Calu3 (cell line): ENCODE measurements at regions not wholly inside any gene's neighbourhood (a gene's known extent, or its start where the extent isn't known, plus 50 kb on each side); places are given as distances from the start of the nearest gene placed in this dataset.

Source experiments
- BruUV-seq: library from RNA; stranded (reverse); fragments of 400-500 nt; replicated peaks from 2 replicates; lab custom pipeline; 2021; lab: Mats Ljungman, UMichigan
- CTCF ChIA-PET: fragments of 300-600 bp; sonication (Branson Sonifier 250); formaldehyde crosslinking; loops from one replicate; lab custom pipeline; 2022; ENCODE audit warnings: antibody characterized with exemption; lab: Charles Lee
- DNase-seq: peaks from one replicate; pipeline ENCODE4 v3.0.0; 2022
- H3K27ac Mint-ChIP-seq: one replicate; pipeline ENCODE4 v1.8.0; 2022; ENCODE audit warnings: mixed read lengths; ENCODE audit not compliant: unreplicated experiment
- H3K27me3 Mint-ChIP-seq: one replicate; pipeline ENCODE4 v1.8.0; 2022; ENCODE audit warnings: mixed read lengths; ENCODE audit not compliant: unreplicated experiment
- H3K36me3 Mint-ChIP-seq: one replicate; pipeline ENCODE4 v1.8.0; 2022; ENCODE audit warnings: mild to moderate bottlenecking, moderate library complexity, mixed read lengths; ENCODE audit not compliant: insufficient read depth, unreplicated experiment
- H3K4me1 Mint-ChIP-seq: one replicate; pipeline ENCODE4 v1.8.0; 2022; ENCODE audit warnings: mild to moderate bottlenecking, low read depth, mixed read lengths; ENCODE audit not compliant: unreplicated experiment
- H3K4me3 Mint-ChIP-seq: one replicate; pipeline ENCODE4 v1.8.0; 2022; ENCODE audit warnings: mild to moderate bottlenecking, low read depth, moderate library complexity, mixed read lengths; ENCODE audit not compliant: unreplicated experiment
- H3K9me3 Mint-ChIP-seq: one replicate; pipeline ENCODE4 v1.8.0; 2022; ENCODE audit warnings: low read depth, mixed read lengths; ENCODE audit not compliant: unreplicated experiment
- intact Hi-C: fragments of 100-400 bp; cut with micrococcal nuclease; formaldehyde crosslinking; loops from one replicate; pipeline ENCODE4 v1.10.0; 2022; ENCODE audit not compliant: unreplicated experiment
- TF ChIP-seq, protein P1 (sequence below): fragments of 200-600 bp; IDR thresholded peaks from one replicate; pipeline ENCODE4 v1.8.0; 2022; ENCODE audit warnings: antibody characterized with exemption; ENCODE audit not compliant: unreplicated experiment

DNA sequence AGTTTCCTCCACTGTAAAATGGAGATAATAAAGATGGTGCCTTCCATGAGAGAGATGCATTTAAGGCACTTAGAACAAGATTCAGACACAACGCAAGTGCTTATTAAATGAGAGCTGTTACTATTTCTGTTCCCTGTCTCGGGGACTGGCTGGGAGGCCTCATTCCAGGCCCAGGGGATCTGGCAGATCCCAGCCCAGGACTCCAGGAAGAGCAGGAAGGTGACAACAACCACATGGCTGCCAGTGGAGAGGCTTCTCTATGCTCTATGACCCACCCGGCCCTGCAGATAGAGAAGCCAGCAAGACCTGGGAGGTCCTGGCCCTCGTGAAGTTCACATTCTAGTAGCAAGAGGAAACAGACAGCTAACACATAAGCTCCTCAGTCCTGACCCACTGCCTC lies 175.5 kb downstream of the ACTL8 start:
- intact Hi-C loops, result no loop called here
- no peaks in the 10 kb centered on the region for H3K36me3 Mint-ChIP-seq
- H3K9me3 Mint-ChIP-seq, result no peaks in the 10 kb centered on the region
- no peak overlapping the region for H3K4me3 Mint-ChIP-seq
- BruUV-seq, result no TSS peak
- H3K4me1 Mint-ChIP-seq, result no peaks in the 10 kb centered on the region
- TF ChIP-seq, protein P1, sequence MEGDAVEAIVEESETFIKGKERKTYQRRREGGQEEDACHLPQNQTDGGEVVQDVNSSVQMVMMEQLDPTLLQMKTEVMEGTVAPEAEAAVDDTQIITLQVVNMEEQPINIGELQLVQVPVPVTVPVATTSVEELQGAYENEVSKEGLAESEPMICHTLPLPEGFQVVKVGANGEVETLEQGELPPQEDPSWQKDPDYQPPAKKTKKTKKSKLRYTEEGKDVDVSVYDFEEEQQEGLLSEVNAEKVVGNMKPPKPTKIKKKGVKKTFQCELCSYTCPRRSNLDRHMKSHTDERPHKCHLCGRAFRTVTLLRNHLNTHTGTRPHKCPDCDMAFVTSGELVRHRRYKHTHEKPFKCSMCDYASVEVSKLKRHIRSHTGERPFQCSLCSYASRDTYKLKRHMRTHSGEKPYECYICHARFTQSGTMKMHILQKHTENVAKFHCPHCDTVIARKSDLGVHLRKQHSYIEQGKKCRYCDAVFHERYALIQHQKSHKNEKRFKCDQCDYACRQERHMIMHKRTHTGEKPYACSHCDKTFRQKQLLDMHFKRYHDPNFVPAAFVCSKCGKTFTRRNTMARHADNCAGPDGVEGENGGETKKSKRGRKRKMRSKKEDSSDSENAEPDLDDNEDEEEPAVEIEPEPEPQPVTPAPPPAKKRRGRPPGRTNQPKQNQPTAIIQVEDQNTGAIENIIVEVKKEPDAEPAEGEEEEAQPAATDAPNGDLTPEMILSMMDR, result no peak
- no peak overlapping the region for H3K27ac Mint-ChIP-seq
- CTCF ChIA-PET, result no interaction called here
- DNase-seq, result no peak
- H3K27me3 Mint-ChIP-seq, result peaks cover 91% of the 10 kb centered on the region

DNA sequence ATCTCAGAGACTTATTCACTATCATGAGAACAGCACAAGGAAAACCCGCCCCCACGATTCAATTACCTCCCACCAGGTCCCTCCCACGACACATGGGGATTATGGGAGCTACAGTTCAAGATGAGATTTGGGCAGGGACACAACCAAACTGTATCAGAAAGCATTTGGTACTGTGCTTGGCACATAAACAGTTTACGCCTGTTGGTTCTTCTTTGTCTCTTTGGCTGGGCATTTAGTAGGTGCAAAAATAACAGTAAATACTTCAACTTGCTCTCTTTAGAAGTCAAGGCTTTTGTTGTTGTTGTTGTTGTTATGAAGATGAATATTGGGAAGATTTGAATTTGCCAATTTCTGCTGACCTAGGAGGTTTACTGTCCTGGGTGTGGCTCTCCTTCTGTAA lies 175.4 kb upstream of the IGSF21 start:
- Mint-ChIP-seq H3K36me3 (no peaks in the 10 kb centered on the region), H3K27me3 (peaks cover 96% of the 10 kb centered on the region), H3K4me1 (no peaks in the 10 kb centered on the region), H3K9me3 (no peaks in the 10 kb centered on the region), H3K4me3 (no peak overlapping the region), H3K27ac (no peak overlapping the region)
- TF ChIP-seq, protein P1, result no peak
- intact Hi-C loops, result no loop called here
- no TSS peak for BruUV-seq
- CTCF ChIA-PET, result no interaction called here
- DNase-seq, result no peak

DNA sequence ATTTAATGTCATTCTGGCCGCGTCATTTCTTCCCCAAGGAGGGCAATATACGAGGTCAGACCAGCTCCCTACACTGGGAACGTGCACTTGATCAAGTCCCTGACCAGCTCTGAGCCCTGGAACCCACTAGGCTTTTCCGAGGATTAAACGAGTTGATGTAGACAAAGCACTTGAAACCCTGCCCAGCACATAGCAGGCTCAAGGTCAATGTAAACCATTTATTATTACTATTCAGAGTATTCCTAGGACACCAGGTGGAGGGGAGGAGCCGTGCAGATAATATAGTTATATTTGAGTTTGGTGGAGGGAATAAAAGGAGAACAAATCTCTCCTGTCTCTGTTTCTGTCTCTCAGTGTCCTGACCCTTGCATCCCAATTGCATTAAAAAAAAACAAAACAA lies 174.1 kb upstream of the IGSF21 start:
- DNase-seq, result no peak
- no peaks in the 10 kb centered on the region for H3K9me3 Mint-ChIP-seq
- intact Hi-C loops, result no loop called here
- TF ChIP-seq, protein P1, result no peak
- peaks cover 96% of the 10 kb centered on the region for H3K27me3 Mint-ChIP-seq
- no peak overlapping the region for H3K27ac Mint-ChIP-seq
- no peaks in the 10 kb centered on the region for H3K4me1 Mint-ChIP-seq
- no peaks in the 10 kb centered on the region for H3K36me3 Mint-ChIP-seq
- no peak overlapping the region for H3K4me3 Mint-ChIP-seq
- no TSS peak for BruUV-seq
- CTCF ChIA-PET, result interaction anchor here (0.6 kb wide), 1 partner anchor 65 kb away, joined by 3 read pairs; no protein-coding TSS in a partner anchor

DNA sequence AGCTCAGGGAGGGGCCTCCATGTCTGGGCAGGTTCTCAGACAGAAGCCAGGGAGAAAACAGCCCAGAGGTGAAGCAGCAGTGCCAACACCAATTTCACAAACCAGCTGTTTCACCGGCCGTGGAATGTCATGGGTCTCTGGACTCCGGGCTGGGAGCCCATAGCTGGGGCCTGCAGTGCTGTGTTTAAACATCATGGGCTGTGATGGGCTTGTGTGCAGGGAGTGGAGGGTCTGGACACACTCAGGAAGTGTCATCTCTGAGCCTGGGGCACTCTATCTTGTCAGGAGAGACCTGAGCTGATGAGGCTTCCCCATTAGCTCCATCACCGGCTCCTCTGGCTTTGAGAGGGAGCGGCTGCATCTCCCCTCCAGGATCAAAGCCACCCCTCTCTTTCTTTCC lies 173.6 kb upstream of the IGSF21 start:
- no peaks in the 10 kb centered on the region for H3K4me1 Mint-ChIP-seq
- no TSS peak for BruUV-seq
- peaks cover 96% of the 10 kb centered on the region for H3K27me3 Mint-ChIP-seq
- no peak for DNase-seq
- no peak overlapping the region for H3K27ac Mint-ChIP-seq
- H3K4me3 Mint-ChIP-seq, result no peak overlapping the region
- intact Hi-C loops, result no loop called here
- H3K9me3 Mint-ChIP-seq, result no peaks in the 10 kb centered on the region
- CTCF ChIA-PET, result no interaction called here
- no peaks in the 10 kb centered on the region for H3K36me3 Mint-ChIP-seq
- TF ChIP-seq, protein P1, result no peak
